D721Med (cell line): ENCODE measurements at regions not wholly inside any gene's neighbourhood (a gene's known extent, or its start where the extent isn't known, plus 50 kb on each side); places are given as distances from the start of the nearest gene placed in this dataset.

Source experiments
- DNase-seq: peaks from one replicate; pipeline ENCODE4 v3.0.0; 2011; ENCODE audit warnings: low spot score; ENCODE audit not compliant: insufficient read length
- FAIRE-seq: peaks from 2 replicates; lab custom pipeline; 2011; peaks lifted over from hg19 to GRCh38; lab: Jason Lieb, UNC
- TF ChIP-seq, protein P1 (sequence below): IDR thresholded peaks from 2 replicates; pipeline ENCODE4 v1.5.1; 2012; ENCODE audit warnings: mild to moderate bottlenecking, control low read depth; ENCODE audit not compliant: insufficient read depth; ENCODE audit errors: missing control alignments

DNA sequence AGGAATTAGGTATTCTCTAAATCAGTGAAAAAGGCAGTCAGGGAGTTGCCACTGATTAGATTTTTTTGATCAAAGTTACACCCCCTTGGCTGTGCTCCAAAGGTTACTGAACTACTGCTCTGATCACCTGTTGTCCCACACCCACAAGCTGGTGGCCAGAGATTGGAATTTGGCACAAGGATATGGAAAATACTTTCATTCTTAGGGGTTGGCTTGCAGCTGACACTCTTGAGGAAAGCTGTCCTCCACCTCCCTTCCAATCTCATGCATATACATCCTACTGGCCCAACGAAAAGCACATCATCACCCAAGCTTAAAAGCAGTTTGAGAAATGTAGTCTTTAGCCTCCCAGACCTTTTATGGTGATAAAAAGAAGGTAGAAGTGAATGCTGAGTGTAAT, 329.5 kb upstream of the CHAC2 start:
- no peak for FAIRE-seq
- no peak for DNase-seq
- TF ChIP-seq, protein P1, sequence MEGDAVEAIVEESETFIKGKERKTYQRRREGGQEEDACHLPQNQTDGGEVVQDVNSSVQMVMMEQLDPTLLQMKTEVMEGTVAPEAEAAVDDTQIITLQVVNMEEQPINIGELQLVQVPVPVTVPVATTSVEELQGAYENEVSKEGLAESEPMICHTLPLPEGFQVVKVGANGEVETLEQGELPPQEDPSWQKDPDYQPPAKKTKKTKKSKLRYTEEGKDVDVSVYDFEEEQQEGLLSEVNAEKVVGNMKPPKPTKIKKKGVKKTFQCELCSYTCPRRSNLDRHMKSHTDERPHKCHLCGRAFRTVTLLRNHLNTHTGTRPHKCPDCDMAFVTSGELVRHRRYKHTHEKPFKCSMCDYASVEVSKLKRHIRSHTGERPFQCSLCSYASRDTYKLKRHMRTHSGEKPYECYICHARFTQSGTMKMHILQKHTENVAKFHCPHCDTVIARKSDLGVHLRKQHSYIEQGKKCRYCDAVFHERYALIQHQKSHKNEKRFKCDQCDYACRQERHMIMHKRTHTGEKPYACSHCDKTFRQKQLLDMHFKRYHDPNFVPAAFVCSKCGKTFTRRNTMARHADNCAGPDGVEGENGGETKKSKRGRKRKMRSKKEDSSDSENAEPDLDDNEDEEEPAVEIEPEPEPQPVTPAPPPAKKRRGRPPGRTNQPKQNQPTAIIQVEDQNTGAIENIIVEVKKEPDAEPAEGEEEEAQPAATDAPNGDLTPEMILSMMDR = no peak

DNA sequence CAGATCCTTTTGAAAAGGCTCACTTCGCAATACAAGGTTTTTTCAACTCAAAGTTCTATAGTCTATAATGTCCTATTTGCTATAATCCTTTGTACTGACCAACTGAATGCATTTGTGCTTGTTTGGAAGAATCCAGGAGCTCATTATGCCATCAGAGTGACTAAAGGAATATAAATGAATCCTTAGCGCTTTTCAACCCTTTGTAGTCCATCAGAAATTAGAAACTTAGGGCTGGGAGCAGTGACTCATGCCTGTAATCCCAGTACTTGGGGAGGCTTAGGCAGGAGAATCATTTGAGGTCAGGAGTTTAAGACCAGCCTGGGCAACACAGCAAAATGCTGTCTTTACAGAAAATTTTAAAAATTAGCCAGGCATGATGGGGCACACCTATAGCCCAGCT, 330.2 kb upstream of the CHAC2 start:
- TF ChIP-seq, protein P1 = no peak
- DNase-seq (no peak), FAIRE-seq (no peak)

DNA sequence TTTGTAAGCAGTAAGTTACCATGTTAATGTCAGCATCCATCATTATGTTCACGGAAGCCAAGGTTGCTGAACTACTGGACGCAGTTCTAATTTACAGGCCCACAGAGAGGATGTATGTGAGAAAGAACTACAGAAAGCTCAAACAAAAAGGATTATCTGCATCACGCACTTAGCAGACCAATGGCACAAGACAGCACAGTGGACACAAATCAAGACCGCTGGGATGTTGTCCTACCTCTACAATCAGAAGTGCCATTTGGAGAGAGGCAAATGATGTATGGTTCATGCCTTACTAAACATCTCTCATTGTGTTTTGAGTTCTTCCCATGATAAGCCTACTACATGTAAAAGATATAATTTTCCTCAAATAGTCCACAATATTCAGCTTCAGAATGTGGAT, 330.7 kb upstream of the CHAC2 start:
- TF ChIP-seq, protein P1 = no peak
- DNase-seq = no peak
- no peak for FAIRE-seq

DNA sequence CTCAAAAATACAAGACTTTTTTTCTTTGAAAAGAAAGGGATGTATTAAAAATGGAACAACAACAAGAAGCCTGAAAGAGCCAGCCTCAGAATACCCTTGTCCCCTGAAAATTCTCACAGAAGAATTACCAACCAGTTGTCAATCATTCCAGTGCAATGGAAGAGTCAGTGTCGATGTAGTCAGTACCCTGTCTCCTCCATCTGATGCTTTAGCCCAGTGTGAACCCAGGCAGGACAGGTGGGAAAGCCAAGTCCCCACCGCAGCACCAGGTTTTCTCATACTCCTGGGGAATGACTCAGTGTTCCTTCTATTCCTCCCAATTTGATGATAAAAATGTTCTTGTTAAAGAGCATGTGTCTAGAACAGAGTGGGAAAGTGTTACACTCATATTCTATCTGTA, 332.0 kb upstream of the CHAC2 start:
- TF ChIP-seq, protein P1 = no peak
- DNase-seq (no peak), FAIRE-seq (no peak)

DNA sequence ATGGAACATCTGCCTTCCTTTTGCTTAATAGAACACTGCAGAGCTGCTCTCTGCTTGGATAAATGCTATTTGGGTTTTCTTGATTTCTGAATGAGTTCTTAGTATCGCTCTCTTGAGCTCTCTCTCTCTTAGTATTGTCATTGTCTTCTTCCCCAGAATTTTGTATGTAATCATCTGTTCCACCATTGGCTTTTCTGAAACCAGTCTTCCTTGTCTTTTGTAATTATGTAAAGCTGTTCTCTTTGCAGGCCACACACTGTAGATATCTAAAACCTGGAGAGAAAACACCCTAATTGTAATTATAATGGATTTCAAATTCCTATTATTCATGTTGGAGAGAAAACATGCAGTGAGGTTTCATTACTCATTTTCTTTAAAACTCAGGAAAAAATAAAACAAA, 333.1 kb upstream of the CHAC2 start:
- no peak for DNase-seq
- no peak for FAIRE-seq

DNA sequence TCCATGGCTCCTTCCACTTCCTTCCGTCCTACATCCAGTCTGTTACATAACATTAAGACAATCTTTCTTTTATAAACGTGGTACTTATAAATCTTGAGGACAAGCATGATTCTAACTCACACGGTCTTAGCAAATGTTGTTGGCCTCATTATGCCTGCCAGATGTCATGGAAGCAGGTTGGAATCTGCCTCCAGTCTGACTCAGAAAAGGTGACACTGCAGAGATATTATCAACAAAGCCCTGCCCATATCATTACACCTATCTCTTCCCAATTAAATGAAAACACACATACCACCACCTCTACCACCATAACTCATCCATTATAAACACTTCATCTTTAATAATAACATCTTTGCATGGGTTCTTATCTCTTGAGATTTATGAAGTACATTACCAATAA, 334.7 kb upstream of the CHAC2 start:
- DNase-seq (no peak), FAIRE-seq (no peak)
- TF ChIP-seq, protein P1 = no peak

More for the DNA sequence above, 333.1 kb upstream of the CHAC2 start:
- TF ChIP-seq, protein P1 = no peak

DNA sequence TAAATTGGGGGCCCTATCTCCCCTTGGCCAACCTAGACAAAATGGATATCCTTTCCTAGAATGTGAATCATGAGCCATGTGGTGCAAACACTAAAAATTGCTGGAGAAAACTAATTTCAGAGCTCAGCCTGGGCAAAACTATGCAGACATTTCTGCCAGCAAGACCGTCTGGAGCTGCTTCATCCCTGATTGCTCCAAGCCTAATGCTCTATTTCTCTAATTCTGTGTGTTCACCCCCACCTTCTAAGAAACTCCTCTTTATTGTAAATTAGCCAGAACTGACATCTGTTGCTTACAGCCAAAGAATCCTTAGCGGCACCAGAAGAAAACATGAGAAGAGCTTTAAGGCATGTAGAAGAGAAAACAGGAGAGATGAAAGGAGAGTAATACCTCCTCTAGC, 337.7 kb upstream of the CHAC2 start:
- TF ChIP-seq, protein P1 = no peak
- DNase-seq (no peak), FAIRE-seq (no peak)
